GM12892 (cell line): ENCODE measurements at regions not wholly inside any gene's neighbourhood (a gene's known extent, or its start where the extent isn't known, plus 50 kb on each side); places are given as distances from the start of the nearest gene placed in this dataset.

Source experiments
- POLR2A ChIP-seq: IDR thresholded peaks from 2 replicates; pipeline ENCODE4 v1.6.1; 2011; ENCODE audit warnings: low read depth, low read length, control low read depth
- POLR2AphosphoS5 ChIP-seq: IDR thresholded peaks from 2 replicates; pipeline ENCODE4 v1.6.1; 2011; ENCODE audit warnings: low read depth, low read length, control low read depth

DNA sequence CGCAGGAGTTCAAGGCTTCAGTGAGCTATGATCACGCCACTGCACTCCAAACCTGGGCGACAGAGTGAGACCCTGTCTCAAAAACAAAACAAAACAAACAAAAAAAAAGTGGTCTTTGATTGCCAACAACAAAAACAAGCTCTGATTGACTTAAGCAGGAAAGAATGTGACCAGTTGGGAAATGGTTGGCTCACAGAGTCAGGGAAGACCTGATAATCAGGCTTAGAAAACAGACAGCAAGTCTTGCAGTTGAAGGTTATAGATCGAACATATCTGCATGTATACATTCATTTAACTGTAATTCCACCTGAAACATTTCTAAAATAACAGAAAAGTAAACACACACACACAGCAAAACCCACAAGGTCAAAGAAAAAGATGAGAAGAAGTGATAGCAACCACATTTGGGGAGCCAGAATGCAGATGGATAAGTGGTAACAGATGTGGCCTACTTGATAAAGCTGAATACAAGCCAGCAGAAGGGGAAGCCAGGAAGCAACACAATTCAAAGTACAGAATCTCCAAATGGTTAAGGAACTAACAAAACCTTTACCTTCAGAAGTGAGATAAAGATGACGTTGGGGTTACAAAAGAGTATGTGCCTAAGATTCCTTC is 699.9 kb upstream of the ZNF385D start:
- TF ChIP-seq POLR2A (no peak), POLR2AphosphoS5 (no peak)
